Colonic mucosa (tissue), 4 donors: ENCODE measurements at regions not wholly inside any gene's neighbourhood (a gene's known extent, or its start where the extent isn't known, plus 50 kb on each side); places are given as distances from the start of the nearest gene placed in this dataset.
A peak's percentile ranks its signal among the peaks of the same experiment; 100 is the strongest.

ENCODE experiments used
- DNase-seq: peaks from one replicate; pipeline ENCODE4 v3.0.0-alpha.2; 2020
- H3K27ac ChIP-seq: fragments of 200-600 bp; one replicate; pipeline ENCODE4 v1.8.0; 2021
- H3K27me3 ChIP-seq: fragments of 200-600 bp; one replicate; pipeline ENCODE4 v1.8.0; 2021
- H3K36me3 ChIP-seq: fragments of 200-600 bp; one replicate; pipeline ENCODE4 v1.8.0; 2021
- H3K4me1 ChIP-seq: fragments of 200-600 bp; one replicate; pipeline ENCODE4 v1.8.0; 2021; ENCODE audit warnings: mild to moderate bottlenecking
- H3K4me3 ChIP-seq: fragments of 200-600 bp; one replicate; pipeline ENCODE4 v1.8.0; 2021
- H3K9ac ChIP-seq, 2 donors: one replicate each; pipeline ENCODE4 v1.7.0; 2013; ENCODE audit warnings: control low read depth in 2 of 2, low read depth in 2 of 2, low read length in 2 of 2
- H3K9me3 ChIP-seq: fragments of 200-600 bp; one replicate; pipeline ENCODE4 v1.8.0; 2021
- intact Hi-C: fragments of 100-400 bp; cut with DNase I; formaldehyde crosslinking; loops from one replicate; pipeline ENCODE4 v1.14.1; 2022
- TF ChIP-seq, protein P1 (sequence below): fragments of 200-600 bp; IDR thresholded peaks from one replicate; pipeline ENCODE4 v1.8.0; 2022; ENCODE audit warnings: antibody characterized with exemption, mild to moderate bottlenecking
- donor health status: healthy.
- donor health status: DM: no; HTN: no; CAD: no.
- donor health status: DM: no; HTN: no; CAD: no.

DNA sequence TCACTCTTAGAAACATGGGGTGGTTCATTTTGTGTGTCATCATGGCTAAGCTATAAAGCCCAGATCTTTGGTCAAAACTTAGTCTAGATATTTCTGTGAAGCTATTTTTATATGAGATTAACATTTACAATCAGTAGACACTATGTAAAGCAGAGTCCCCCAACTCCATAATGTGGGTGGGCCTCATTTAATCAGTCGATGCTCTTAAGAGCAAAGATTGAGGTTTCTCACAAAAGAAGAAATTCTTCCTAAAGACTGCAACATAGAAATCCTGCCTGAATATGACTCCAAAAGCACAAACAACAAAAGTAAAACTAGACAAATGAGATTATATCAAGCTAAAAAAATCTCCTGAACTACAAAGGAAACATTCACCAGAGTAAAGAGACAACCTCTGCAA lies 642.2 kb downstream of the DIAPH3 start:
- H3K27ac ChIP-seq = no peak overlapping the region
- intact Hi-C loops = no loop called here
- TF ChIP-seq, protein P1, sequence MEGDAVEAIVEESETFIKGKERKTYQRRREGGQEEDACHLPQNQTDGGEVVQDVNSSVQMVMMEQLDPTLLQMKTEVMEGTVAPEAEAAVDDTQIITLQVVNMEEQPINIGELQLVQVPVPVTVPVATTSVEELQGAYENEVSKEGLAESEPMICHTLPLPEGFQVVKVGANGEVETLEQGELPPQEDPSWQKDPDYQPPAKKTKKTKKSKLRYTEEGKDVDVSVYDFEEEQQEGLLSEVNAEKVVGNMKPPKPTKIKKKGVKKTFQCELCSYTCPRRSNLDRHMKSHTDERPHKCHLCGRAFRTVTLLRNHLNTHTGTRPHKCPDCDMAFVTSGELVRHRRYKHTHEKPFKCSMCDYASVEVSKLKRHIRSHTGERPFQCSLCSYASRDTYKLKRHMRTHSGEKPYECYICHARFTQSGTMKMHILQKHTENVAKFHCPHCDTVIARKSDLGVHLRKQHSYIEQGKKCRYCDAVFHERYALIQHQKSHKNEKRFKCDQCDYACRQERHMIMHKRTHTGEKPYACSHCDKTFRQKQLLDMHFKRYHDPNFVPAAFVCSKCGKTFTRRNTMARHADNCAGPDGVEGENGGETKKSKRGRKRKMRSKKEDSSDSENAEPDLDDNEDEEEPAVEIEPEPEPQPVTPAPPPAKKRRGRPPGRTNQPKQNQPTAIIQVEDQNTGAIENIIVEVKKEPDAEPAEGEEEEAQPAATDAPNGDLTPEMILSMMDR = no peak

DNA sequence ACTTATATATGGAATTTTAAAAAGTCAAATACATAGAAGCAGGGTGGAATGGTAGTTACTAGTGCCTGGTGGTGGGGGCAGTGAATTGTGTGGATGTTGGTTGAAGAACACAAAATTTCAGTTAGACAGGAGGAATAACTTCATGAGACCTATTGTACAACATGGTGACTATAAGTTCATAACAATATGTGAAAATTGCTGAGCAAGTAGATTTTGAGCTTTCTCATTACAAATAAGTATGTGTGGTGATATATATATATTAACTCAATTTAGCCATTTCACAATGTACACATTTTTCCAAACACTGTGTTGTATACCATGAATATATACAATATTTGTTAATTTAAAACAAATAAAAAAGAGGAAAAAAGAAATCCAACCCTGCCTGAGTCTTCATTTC lies 641.1 kb downstream of the DIAPH3 start:
- DNase-seq = no peak
- TF ChIP-seq, protein P1 = no peak
- Histone ChIP-seq H3K4me1 (no peaks in the 10 kb centered on the region), H3K9me3 (no peaks in the 10 kb centered on the region), H3K27ac (no peak overlapping the region), H3K27me3 (no peaks in the 10 kb centered on the region), H3K9ac (no peak overlapping the region), H3K36me3 (no peaks in the 10 kb centered on the region), H3K4me3 (no peak overlapping the region)
- intact Hi-C loops = no loop called here

More for the DNA sequence above, 642.2 kb downstream of the DIAPH3 start:
- no peaks in the 10 kb centered on the region for H3K27me3 ChIP-seq
- no peaks in the 10 kb centered on the region for H3K4me1 ChIP-seq
- DNase-seq = no peak
- no peak overlapping the region for H3K9ac ChIP-seq
- H3K9me3 ChIP-seq = no peaks in the 10 kb centered on the region
- H3K4me3 ChIP-seq = no peak overlapping the region
- no peaks in the 10 kb centered on the region for H3K36me3 ChIP-seq

DNA sequence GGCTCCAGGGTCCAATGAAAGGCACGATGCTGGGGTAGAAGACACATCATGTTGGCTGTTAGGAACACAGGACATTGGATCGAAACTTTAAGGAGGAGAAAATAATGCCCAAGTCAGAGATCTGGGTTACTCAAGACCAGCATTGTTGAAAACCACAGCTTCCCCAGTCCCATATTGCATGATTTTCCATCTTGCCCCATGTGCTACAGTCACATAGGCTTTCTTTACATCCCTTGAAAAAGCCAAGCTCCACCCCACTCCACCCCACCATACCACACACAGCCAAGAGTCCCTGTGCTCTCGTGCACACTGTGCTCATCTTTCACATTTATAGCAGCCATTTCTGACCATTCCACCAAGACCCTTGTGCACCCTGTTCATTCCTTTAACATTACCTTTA lies 636.2 kb downstream of the DIAPH3 start:
- H3K36me3 ChIP-seq = no peaks in the 10 kb centered on the region
- no peak for DNase-seq
- intact Hi-C loops = no loop called here
- H3K27me3 ChIP-seq = no peaks in the 10 kb centered on the region
- H3K9me3 ChIP-seq = no peaks in the 10 kb centered on the region
- H3K27ac ChIP-seq = no peak overlapping the region
- TF ChIP-seq, protein P1 = no peak
- no peaks in the 10 kb centered on the region for H3K4me1 ChIP-seq
- H3K9ac ChIP-seq = no peak overlapping the region
- H3K4me3 ChIP-seq = no peak overlapping the region

DNA sequence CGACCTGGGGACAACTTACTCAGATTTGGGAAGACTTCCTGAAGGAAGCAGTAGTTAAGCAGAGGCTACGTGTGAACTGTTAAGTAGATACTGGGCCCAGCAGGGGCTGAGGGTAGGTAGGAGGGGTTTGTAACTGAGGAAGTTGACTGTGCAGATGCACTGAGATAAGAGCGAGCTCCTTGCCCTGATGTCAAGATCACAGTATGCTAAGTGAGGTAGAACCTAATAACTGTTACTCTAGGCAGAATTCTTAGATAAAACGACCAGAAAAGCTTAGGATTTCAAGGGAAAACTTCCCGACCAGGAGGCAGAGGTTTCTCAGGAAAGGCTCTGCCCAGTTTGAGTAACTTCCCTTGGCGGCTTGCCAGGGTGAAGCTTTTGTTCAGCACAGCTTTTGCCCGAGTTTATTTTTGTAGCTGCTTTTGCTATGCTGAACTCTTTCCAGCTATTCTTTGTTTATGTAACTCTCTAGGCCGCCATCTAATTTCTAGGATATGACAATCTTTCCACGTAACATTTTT lies 632.1 kb downstream of the DIAPH3 start:
- Histone ChIP-seq H3K9me3 (no peaks in the 10 kb centered on the region), H3K27me3 (no peaks in the 10 kb centered on the region), H3K36me3 (no peaks in the 10 kb centered on the region), H3K9ac (no peak overlapping the region), H3K27ac (no peak overlapping the region), H3K4me3 (no peak overlapping the region), H3K4me1 (no peaks in the 10 kb centered on the region)
- peak; percentile 64 for DNase-seq
- TF ChIP-seq, protein P1 = no peak
- intact Hi-C loops = no loop called here

DNA sequence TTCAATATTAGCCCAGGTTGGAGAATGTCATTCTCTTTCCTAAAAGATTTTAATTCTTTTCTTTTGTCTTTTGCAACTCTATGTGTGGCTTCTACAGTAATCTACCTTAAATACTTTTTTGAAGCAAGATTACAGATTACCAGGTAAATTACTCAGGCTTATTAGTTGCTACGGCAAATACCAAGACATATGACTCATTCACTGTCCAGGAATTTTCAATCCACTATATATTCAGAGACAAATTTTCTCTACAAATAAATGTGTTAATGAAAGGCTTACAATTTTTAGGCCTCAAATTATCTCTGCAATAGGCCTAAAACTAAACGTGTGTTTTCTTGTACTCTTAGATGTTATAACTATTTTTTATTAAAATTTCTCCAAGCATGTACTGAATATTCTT lies 631.3 kb downstream of the DIAPH3 start:
- H3K36me3 ChIP-seq = no peaks in the 10 kb centered on the region
- DNase-seq = no peak

More for the DNA sequence above, 631.3 kb downstream of the DIAPH3 start:
- no peak overlapping the region for H3K9ac ChIP-seq
- no peaks in the 10 kb centered on the region for H3K27me3 ChIP-seq
- no peaks in the 10 kb centered on the region for H3K9me3 ChIP-seq
- intact Hi-C loops = no loop called here
- H3K4me3 ChIP-seq = no peak overlapping the region
- no peak overlapping the region for H3K27ac ChIP-seq
- TF ChIP-seq, protein P1 = no peak
- no peaks in the 10 kb centered on the region for H3K4me1 ChIP-seq
